Glutamatergic neuron (in vitro differentiated cells): ENCODE measurements at regions not wholly inside any gene's neighbourhood (a gene's known extent, or its start where the extent isn't known, plus 50 kb on each side); places are given as distances from the start of the nearest gene placed in this dataset.

Experiments
- DNase-seq: peaks from one replicate; pipeline ENCODE4 v3.0.0; 2022
- H3K27ac Mint-ChIP-seq: one replicate; pipeline ENCODE4 v1.8.0; 2020; ENCODE audit warnings: mild to moderate bottlenecking, mixed read lengths, inconsistent platforms; ENCODE audit not compliant: unreplicated experiment
- H3K27me3 Mint-ChIP-seq: one replicate; pipeline ENCODE4 v1.8.0; 2020; ENCODE audit warnings: mild to moderate bottlenecking, moderate library complexity, mixed read lengths, inconsistent platforms; ENCODE audit not compliant: unreplicated experiment
- H3K36me3 Mint-ChIP-seq: one replicate; pipeline ENCODE4 v1.8.0; 2020; ENCODE audit warnings: mild to moderate bottlenecking, mixed read lengths, inconsistent platforms; ENCODE audit not compliant: unreplicated experiment
- H3K4me1 Mint-ChIP-seq: one replicate; pipeline ENCODE4 v1.8.0; 2020; ENCODE audit warnings: mild to moderate bottlenecking, low read depth, mixed read lengths, inconsistent platforms; ENCODE audit not compliant: unreplicated experiment
- H3K4me3 Mint-ChIP-seq: one replicate; pipeline ENCODE4 v1.8.0; 2020; ENCODE audit warnings: mild to moderate bottlenecking, mixed read lengths, inconsistent platforms; ENCODE audit not compliant: unreplicated experiment
- H3K9me3 Mint-ChIP-seq: one replicate; pipeline ENCODE4 v1.8.0; 2020; ENCODE audit warnings: mild to moderate bottlenecking, moderate library complexity, mixed read lengths, inconsistent platforms; ENCODE audit not compliant: unreplicated experiment
- TF ChIP-seq, protein P1 (sequence below): fragments of 200-600 bp; sonication (generic); IDR thresholded peaks from one replicate; pipeline ENCODE4 v1.5.0; 2021; ENCODE audit not compliant: partially characterized antibody, unreplicated experiment

GRCh38 chr2:122213312-122213711 is 457.9 kb downstream of the TSN start:
- H3K36me3 Mint-ChIP-seq, result no peaks in the 10 kb centered on the region
- TF ChIP-seq, protein P1, sequence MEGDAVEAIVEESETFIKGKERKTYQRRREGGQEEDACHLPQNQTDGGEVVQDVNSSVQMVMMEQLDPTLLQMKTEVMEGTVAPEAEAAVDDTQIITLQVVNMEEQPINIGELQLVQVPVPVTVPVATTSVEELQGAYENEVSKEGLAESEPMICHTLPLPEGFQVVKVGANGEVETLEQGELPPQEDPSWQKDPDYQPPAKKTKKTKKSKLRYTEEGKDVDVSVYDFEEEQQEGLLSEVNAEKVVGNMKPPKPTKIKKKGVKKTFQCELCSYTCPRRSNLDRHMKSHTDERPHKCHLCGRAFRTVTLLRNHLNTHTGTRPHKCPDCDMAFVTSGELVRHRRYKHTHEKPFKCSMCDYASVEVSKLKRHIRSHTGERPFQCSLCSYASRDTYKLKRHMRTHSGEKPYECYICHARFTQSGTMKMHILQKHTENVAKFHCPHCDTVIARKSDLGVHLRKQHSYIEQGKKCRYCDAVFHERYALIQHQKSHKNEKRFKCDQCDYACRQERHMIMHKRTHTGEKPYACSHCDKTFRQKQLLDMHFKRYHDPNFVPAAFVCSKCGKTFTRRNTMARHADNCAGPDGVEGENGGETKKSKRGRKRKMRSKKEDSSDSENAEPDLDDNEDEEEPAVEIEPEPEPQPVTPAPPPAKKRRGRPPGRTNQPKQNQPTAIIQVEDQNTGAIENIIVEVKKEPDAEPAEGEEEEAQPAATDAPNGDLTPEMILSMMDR, result no peak
- H3K27ac Mint-ChIP-seq, result no peak overlapping the region
- no peak for DNase-seq
- H3K4me3 Mint-ChIP-seq, result no peak overlapping the region
- H3K27me3 Mint-ChIP-seq, result peaks cover 1% of the 10 kb centered on the region
- H3K9me3 Mint-ChIP-seq, result no peaks in the 10 kb centered on the region
- peaks cover under 1% of the 10 kb centered on the region for H3K4me1 Mint-ChIP-seq

- H3K27me3 Mint-ChIP-seq, result peaks cover 1% of the 10 kb centered on the region
- H3K9me3 Mint-ChIP-seq, result peaks cover 2% of the 10 kb centered on the region
Observed at GRCh38 chr2:122216071-122216470, 460.6 kb downstream of the TSN start.

DNA sequence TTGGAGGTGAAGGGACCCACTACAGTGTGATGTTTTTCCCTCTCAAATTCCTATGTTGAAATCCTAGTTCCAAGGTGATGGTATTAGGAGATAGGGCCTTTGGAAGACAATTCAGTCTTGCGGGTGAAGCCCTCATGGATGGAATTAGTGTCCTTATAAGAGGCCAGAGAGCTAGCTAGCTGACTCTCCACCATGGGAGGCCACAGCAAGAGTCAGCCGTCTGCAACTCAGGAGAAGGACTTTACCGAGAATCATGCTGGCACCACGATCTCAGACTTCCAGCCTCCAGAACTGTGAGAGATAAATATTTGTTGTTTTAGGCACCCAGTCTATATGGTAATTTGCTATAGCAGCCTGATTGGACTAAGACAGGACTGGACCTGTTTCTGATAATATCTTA is 461.4 kb downstream of the TSN start:
- Mint-ChIP-seq H3K9me3 (peaks cover 2% of the 10 kb centered on the region), H3K27me3 (peaks cover 1% of the 10 kb centered on the region), H3K27ac (no peak overlapping the region), H3K36me3 (no peaks in the 10 kb centered on the region), H3K4me3 (no peak overlapping the region), H3K4me1 (peaks cover 14% of the 10 kb centered on the region)
- no peak for DNase-seq
- TF ChIP-seq, protein P1, result no peak

More at GRCh38 chr2:122216071-122216470, 460.6 kb downstream of the TSN start:
- no peak overlapping the region for H3K4me3 Mint-ChIP-seq
- DNase-seq, result no peak
- no peaks in the 10 kb centered on the region for H3K36me3 Mint-ChIP-seq
- H3K27ac Mint-ChIP-seq, result no peak overlapping the region
- TF ChIP-seq, protein P1, result no peak
- H3K4me1 Mint-ChIP-seq, result peaks cover 14% of the 10 kb centered on the region

DNA sequence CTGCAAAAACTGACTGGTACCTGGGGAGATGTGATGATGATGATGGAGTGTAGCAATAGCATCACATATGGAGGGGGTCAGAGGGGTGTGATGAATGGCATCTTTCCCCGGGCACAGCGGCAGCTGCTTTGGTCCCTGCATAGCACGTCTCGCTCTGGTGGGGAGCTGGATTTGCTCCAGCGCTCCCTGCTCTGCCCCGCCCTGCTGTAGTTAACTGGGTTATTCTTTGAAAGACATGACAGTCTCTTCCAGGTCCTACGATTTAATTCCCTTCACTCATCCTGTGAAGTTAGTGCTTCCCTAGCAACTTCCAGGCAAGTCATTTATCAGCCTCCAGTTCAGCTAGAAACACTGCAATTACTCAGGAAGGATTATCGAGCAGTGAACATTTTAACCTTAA is 463.1 kb downstream of the TSN start:
- TF ChIP-seq, protein P1, result no peak
- no peaks in the 10 kb centered on the region for H3K36me3 Mint-ChIP-seq
- H3K9me3 Mint-ChIP-seq, result peaks cover 2% of the 10 kb centered on the region
- no peak overlapping the region for H3K4me3 Mint-ChIP-seq
- DNase-seq, result no peak
- peaks cover 14% of the 10 kb centered on the region for H3K4me1 Mint-ChIP-seq
- peaks cover 1% of the 10 kb centered on the region for H3K27me3 Mint-ChIP-seq
- no peak overlapping the region for H3K27ac Mint-ChIP-seq

DNA sequence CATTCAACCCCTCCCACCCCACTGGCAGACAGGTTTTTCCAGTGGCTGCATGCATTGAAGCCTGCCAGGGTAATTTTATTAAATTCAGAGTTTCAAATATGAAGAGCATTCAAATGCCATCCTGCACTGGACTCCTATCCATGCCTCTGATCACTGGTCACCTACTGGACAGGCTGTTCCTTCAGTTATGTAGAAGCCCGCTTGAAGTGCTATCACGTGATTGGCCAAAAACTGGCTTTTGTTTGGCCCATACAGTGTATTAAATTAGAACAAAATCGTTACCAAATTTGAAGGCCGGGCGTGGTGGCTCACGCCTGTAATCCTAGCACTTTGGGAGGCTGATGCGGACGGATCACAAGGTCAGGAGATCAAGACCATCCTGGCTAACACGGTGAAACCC is 464.1 kb downstream of the TSN start:
- no peak overlapping the region for H3K4me3 Mint-ChIP-seq
- TF ChIP-seq, protein P1, result no peak
- H3K27me3 Mint-ChIP-seq, result peaks cover 1% of the 10 kb centered on the region
- DNase-seq, result no peak
- peaks cover 14% of the 10 kb centered on the region for H3K4me1 Mint-ChIP-seq
- no peak overlapping the region for H3K27ac Mint-ChIP-seq
- H3K9me3 Mint-ChIP-seq, result peaks cover 2% of the 10 kb centered on the region
- H3K36me3 Mint-ChIP-seq, result no peaks in the 10 kb centered on the region
